ENCODE measurements at regions not wholly inside any gene's neighbourhood (a gene's known extent, or its start where the extent isn't known, plus 50 kb on each side); places are given as distances from the start of the nearest gene placed in this dataset.

DNA sequence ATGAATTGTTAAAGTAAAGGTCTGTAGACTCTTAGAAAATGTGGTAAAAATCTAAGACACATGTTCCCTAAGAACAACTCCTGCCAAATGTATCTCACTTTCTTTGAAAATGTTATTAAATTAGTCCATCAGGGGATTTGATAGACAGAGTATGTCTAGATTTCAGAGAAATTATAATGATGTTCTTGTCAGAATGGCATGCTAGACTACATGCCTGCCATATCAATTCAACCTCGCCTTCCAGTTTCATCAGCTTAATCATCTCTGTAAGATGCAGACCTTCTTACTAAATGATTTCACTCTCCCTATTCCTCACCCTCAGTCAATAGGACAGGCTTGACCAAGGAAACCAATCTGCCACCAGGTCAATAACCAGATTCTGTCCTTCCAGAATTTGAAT lies 368.4 kb downstream of the TXNL1 start:
- no peak overlapping the region for H3K4me2 ChIP-seq (ENCODE audit: control insufficient read depth, insufficient read depth)
- H3K9ac ChIP-seq (ENCODE audit: control insufficient read depth, insufficient read depth, low read length), result no peak overlapping the region
- intact Hi-C loops (cut with micrococcal nuclease; ENCODE audit: unreplicated experiment) (no loop called here), in situ Hi-C loops (cut with MboI) (no loop called here)
- no peaks in the 10 kb centered on the region for H3K4me1 ChIP-seq (ENCODE audit: control insufficient read depth, insufficient read depth, low read length)
- ATAC-seq (no peak), FAIRE-seq (no peak), DNase-seq (ENCODE audit: low read depth, low spot score) (no peak)
- no peak overlapping the region for H2AFZ ChIP-seq (ENCODE audit: control insufficient read depth, low read depth, low read length)
- TF ChIP-seq, protein P1, sequence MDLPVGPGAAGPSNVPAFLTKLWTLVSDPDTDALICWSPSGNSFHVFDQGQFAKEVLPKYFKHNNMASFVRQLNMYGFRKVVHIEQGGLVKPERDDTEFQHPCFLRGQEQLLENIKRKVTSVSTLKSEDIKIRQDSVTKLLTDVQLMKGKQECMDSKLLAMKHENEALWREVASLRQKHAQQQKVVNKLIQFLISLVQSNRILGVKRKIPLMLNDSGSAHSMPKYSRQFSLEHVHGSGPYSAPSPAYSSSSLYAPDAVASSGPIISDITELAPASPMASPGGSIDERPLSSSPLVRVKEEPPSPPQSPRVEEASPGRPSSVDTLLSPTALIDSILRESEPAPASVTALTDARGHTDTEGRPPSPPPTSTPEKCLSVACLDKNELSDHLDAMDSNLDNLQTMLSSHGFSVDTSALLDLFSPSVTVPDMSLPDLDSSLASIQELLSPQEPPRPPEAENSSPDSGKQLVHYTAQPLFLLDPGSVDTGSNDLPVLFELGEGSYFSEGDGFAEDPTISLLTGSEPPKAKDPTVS (IDR thresholded peaks at IDR 0.05; ENCODE audit: low read depth, low read length), result no peak
- TF ChIP-seq NBN (IDR thresholded peaks at IDR 0.05) (no peak), ZNF622 (IDR thresholded peaks at IDR 0.05) (no peak), ZNF207 (IDR thresholded peaks at IDR 0.05; ENCODE audit: borderline replicate concordance) (no peak), SRF (IDR thresholded peaks at IDR 0.05; ENCODE audit: low read depth in 2 of 2, low read length in 2 of 2) (no peak), SIX5 (IDR thresholded peaks at IDR 0.05; ENCODE audit: low read depth, low read length, severe bottlenecking) (no peak), RFX5 (IDR thresholded peaks at IDR 0.05; ENCODE audit: low read depth, low read length) (no peak), SREBF1 (IDR thresholded peaks at IDR 0.05; ENCODE audit: low read length) (no peak)
- TF ChIP-seq, protein P2, sequence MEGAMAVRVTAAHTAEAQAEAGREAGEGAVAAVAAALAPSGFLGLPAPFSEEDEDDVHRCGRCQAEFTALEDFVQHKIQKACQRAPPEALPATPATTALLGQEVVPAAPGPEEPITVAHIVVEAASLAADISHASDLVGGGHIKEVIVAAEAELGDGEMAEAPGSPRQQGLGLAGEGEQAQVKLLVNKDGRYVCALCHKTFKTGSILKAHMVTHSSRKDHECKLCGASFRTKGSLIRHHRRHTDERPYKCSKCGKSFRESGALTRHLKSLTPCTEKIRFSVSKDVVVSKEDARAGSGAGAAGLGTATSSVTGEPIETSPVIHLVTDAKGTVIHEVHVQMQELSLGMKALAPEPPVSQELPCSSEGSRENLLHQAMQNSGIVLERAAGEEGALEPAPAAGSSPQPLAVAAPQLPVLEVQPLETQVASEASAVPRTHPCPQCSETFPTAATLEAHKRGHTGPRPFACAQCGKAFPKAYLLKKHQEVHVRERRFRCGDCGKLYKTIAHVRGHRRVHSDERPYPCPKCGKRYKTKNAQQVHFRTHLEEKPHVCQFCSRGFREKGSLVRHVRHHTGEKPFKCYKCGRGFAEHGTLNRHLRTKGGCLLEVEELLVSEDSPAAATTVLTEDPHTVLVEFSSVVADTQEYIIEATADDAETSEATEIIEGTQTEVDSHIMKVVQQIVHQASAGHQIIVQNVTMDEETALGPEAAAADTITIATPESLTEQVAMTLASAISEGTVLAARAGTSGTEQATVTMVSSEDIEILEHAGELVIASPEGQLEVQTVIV (IDR thresholded peaks at IDR 0.05; ENCODE audit: borderline replicate concordance, partially characterized antibody), result no peak
- H3K27ac ChIP-seq (ENCODE audit: control insufficient read depth, insufficient read depth), result no peak overlapping the region
- BruUV-seq (replicated peaks), result no TSS peak
- no peaks in the 10 kb centered on the region for H3K36me3 ChIP-seq (ENCODE audit: control insufficient read depth in 2 of 2, insufficient read depth in 2 of 2, low read length in 1 of 2)
- RAD21 ChIA-PET (ENCODE audit: unreplicated experiment), result no interaction called here
- SMC1A ChIA-PET (ENCODE audit: uncharacterized antibody, unreplicated experiment), result no interaction called here
- H4K20me1 ChIP-seq (ENCODE audit: control insufficient read depth, insufficient read depth), result no peaks in the 10 kb centered on the region
- CTCF ChIA-PET, result no interaction called here
- no peaks in the 10 kb centered on the region for H3K79me2 ChIP-seq (ENCODE audit: control insufficient read depth, insufficient read depth, low read length)
- no peaks in the 10 kb centered on the region for H3K27me3 ChIP-seq (replicated peaks in 1 of 2; ENCODE audit: control insufficient read depth in 2 of 2, insufficient read depth in 2 of 2, low read length in 1 of 2)
- H3K9me3 ChIP-seq (replicated peaks; ENCODE audit: control insufficient read depth, insufficient read depth, low read length), result no peaks in the 10 kb centered on the region; the same call in 2 of the 3 replicates
- 19% methylated on average over 1 of the region's 1 CpG for WGBS (ENCODE audit: insufficient coverage, insufficient replicate concordance, low lambda C conversion rate, missing lambda C conversion rate)
- no peak overlapping the region for H3K4me3 ChIP-seq
- POLR2A ChIA-PET, result no interaction called here
